ENCODE measurements at regions not wholly inside any gene's neighbourhood (a gene's known extent, or its start where the extent isn't known, plus 50 kb on each side); places are given as distances from the start of the nearest gene placed in this dataset.

GRCh38 chr3:159841766-159842165, 146.9 kb upstream of the IL12A start:
- TF ChIP-seq CTCF (IDR thresholded peaks at IDR 0.05) (no peak), POLR2A (IDR thresholded peaks at IDR 0.05) (no peak)
